NT2/D1 (cell line): ENCODE measurements at regions not wholly inside any gene's neighbourhood (a gene's known extent, or its start where the extent isn't known, plus 50 kb on each side); places are given as distances from the start of the nearest gene placed in this dataset.

Experiments
- SUZ12 ChIP-seq: IDR thresholded peaks from 2 replicates; pipeline ENCODE4 v1.6.1; 2011; ENCODE audit not compliant: insufficient read length, insufficient read depth; ENCODE audit errors: extremely low read depth
- YY1 ChIP-seq: IDR thresholded peaks from 2 replicates; pipeline ENCODE4 v1.6.1; 2011; ENCODE audit not compliant: insufficient read length, insufficient read depth
- ZNF274 ChIP-seq: IDR thresholded peaks from 2 replicates; pipeline ENCODE4 v1.6.1; 2011; ENCODE audit warnings: mild to moderate bottlenecking, low read depth, low read length

- TF ChIP-seq ZNF274: no peak
- TF ChIP-seq SUZ12: no peak
- no peak for TF ChIP-seq YY1
Observed at GRCh38 chr5:94080390-94080789, 339.0 kb upstream of the POU5F2 start.
